Stomach (tissue), 4 donors: ENCODE measurements at regions not wholly inside any gene's neighbourhood (a gene's known extent, or its start where the extent isn't known, plus 50 kb on each side); places are given as distances from the start of the nearest gene placed in this dataset.

Source experiments
- CTCF ChIP-seq, 7 experiments: fragments of 450-650 bp in 4 of 7; fragments of 200-600 bp in 3 of 7; sonication (generic) in 3 of 7; IDR thresholded peaks; one replicate each; pipeline ENCODE4 v1.5.1; 2016 to 2019; ENCODE audit warnings: antibody characterized with exemption in 7 of 7, control low read depth in 2 of 7, mild to moderate bottlenecking in 1 of 7
- EP300 ChIP-seq: sonication (generic); formaldehyde crosslinking; IDR thresholded peaks from one replicate; pipeline ENCODE4 v1.6.1; 2017; ENCODE audit warnings: antibody characterized with exemption
- POLR2A ChIP-seq, 4 donors: fragments of 450-650 bp; IDR thresholded peaks; one replicate each; pipeline ENCODE4 v1.6.1; 2016; ENCODE audit warnings: antibody characterized with exemption in 4 of 4, control low read depth in 2 of 4, mild to moderate bottlenecking in 1 of 4, moderate library complexity in 1 of 4
- POLR2AphosphoS5 ChIP-seq, 3 donors: sonication (generic); formaldehyde crosslinking; IDR thresholded peaks; one replicate each; pipeline ENCODE4 v1.6.1; 2016; ENCODE audit warnings: antibody characterized with exemption in 3 of 3

- TF ChIP-seq CTCF (IDR thresholded peaks at IDR 0.05), result no peak
- TF ChIP-seq POLR2AphosphoS5 (IDR thresholded peaks at IDR 0.05), result no peak
- no peak for TF ChIP-seq POLR2A (IDR thresholded peaks at IDR 0.05)
- TF ChIP-seq EP300, result no peak
Measured at GRCh38 chr18:24991141-24992060, 360.6 kb downstream of the ZNF521 start.
